GM20431 (cell line): ENCODE measurements at regions not wholly inside any gene's neighbourhood (a gene's known extent, or its start where the extent isn't known, plus 50 kb on each side); places are given as distances from the start of the nearest gene placed in this dataset.

Source experiments
- in situ Hi-C: fragments of 300-500 bp; cut with MseI, MboI; formaldehyde crosslinking; loops from one replicate; pipeline ENCODE4 v1.15.0; 2020; ENCODE audit warnings: low sequenced_read_pairs; ENCODE audit not compliant: unreplicated experiment

- in situ Hi-C loops, result no loop called here
These were observed 311.9 kb downstream of the BCL11B start for GRCh38 chr14:98959958-98960616.

GRCh38 chr14:98960617-98961013, 311.4 kb downstream of the BCL11B start:
- in situ Hi-C loops, result no loop called here

- in situ Hi-C loops, result no loop called here
These were observed 310.8 kb downstream of the BCL11B start for GRCh38 chr14:98961191-98961590.

GRCh38 chr14:98962118-98962517, 309.9 kb downstream of the BCL11B start:
- in situ Hi-C loops, result no loop called here

GRCh38 chr14:98963610-98964009, 308.4 kb downstream of the BCL11B start:
- in situ Hi-C loops, result no loop called here

GRCh38 chr14:98964171-98964570, 307.8 kb downstream of the BCL11B start:
- in situ Hi-C loops, result no loop called here

- in situ Hi-C loops, result no loop called here
These were observed 306.9 kb downstream of the BCL11B start for GRCh38 chr14:98965076-98965475.

- in situ Hi-C loops, result no loop called here
These were observed 306.0 kb downstream of the BCL11B start for GRCh38 chr14:98966016-98966415.

GRCh38 chr14:98966475-98967162, 305.4 kb downstream of the BCL11B start:
- in situ Hi-C loops, result no loop called here

- in situ Hi-C loops, result no loop called here
These were observed 297.9 kb downstream of the BCL11B start for GRCh38 chr14:98974113-98974512.

- in situ Hi-C loops, result no loop called here
These were observed 295.7 kb downstream of the BCL11B start for GRCh38 chr14:98976271-98976670.

- in situ Hi-C loops, result no loop called here
These were observed 294.5 kb downstream of the BCL11B start for GRCh38 chr14:98977451-98977850.

- in situ Hi-C loops, result no loop called here
These were observed 289.0 kb downstream of the BCL11B start for GRCh38 chr14:98982986-98983385.

GRCh38 chr14:98984027-98984718, 287.8 kb downstream of the BCL11B start:
- in situ Hi-C loops, result no loop called here

- in situ Hi-C loops, result no loop called here
These were observed 287.3 kb downstream of the BCL11B start for GRCh38 chr14:98984719-98985041.

- in situ Hi-C loops, result no loop called here
These were observed 278.2 kb downstream of the BCL11B start for GRCh38 chr14:98993818-98994217.

- in situ Hi-C loops, result no loop called here
These were observed 277.4 kb downstream of the BCL11B start for GRCh38 chr14:98994561-98994960.

- in situ Hi-C loops, result no loop called here
These were observed 274.3 kb downstream of the BCL11B start for GRCh38 chr14:98997526-98998205.

- in situ Hi-C loops, result no loop called here
These were observed 272.7 kb downstream of the BCL11B start for GRCh38 chr14:98999345-98999744.

GRCh38 chr14:98999901-99000300, 272.1 kb downstream of the BCL11B start:
- in situ Hi-C loops, result no loop called here

GRCh38 chr14:99001241-99001640, 270.8 kb downstream of the BCL11B start:
- in situ Hi-C loops, result no loop called here
